Kidney (tissue), 13 donors: ENCODE measurements at regions not wholly inside any gene's neighbourhood (a gene's known extent, or its start where the extent isn't known, plus 50 kb on each side); places are given as distances from the start of the nearest gene placed in this dataset.
A peak's percentile ranks its signal among the peaks of the same experiment; 100 is the strongest.

Experiments used
- DNase-seq, 5 donors: peaks; one replicate each; pipeline ENCODE4 v3.0.0-alpha.2; 2013 to 2020
- FAIRE-seq: peaks from 2 replicates; lab custom pipeline; 2012; peaks lifted over from hg19 to GRCh38; lab: Jason Lieb, UNC
- H3K27ac ChIP-seq, 2 donors: one replicate each; pipeline ENCODE4 v1.7.0; 2013; ENCODE audit warnings: low read depth in 2 of 2, low read length in 2 of 2, inconsistent platforms in 1 of 2
- H3K27me3 ChIP-seq: one replicate; pipeline ENCODE4 v1.7.1; 2013; ENCODE audit warnings: low read length, inconsistent platforms; ENCODE audit not compliant: control insufficient read depth, insufficient read depth
- H3K36me3 ChIP-seq, 3 donors: one replicate each; pipeline versions ENCODE4 v1.7.0 to v1.7.1; 2013; ENCODE audit warnings: low read length in 3 of 3, control low read depth in 1 of 3, inconsistent platforms in 1 of 3; ENCODE audit not compliant: insufficient read depth in 3 of 3, control insufficient read depth in 2 of 3
- H3K4me1 ChIP-seq, 3 donors: one replicate each; pipeline versions ENCODE4 v1.7.0 to v1.7.1; 2013; ENCODE audit warnings: low read length in 3 of 3, inconsistent platforms in 1 of 3, low read depth in 1 of 3; ENCODE audit not compliant: control insufficient read depth in 2 of 3, insufficient read depth in 2 of 3
- H3K4me3 ChIP-seq, 3 donors: one replicate each; pipeline versions ENCODE4 v1.7.0 to v1.8.1; 2013; ENCODE audit warnings: low read length in 3 of 3, control low read depth in 1 of 3, inconsistent platforms in 1 of 3
- H3K9ac ChIP-seq, 3 donors: one replicate each; pipeline versions ENCODE4 v1.7.0 to v1.7.1; 2013; ENCODE audit warnings: low read length in 3 of 3, control low read depth in 1 of 3, inconsistent platforms in 1 of 3
- H3K9me3 ChIP-seq, 3 donors: one replicate each; pipeline versions ENCODE4 v1.7.0 to v1.7.1; 2013; ENCODE audit warnings: low read length in 3 of 3, control low read depth in 1 of 3, inconsistent platforms in 1 of 3; ENCODE audit not compliant: control insufficient read depth in 2 of 3, insufficient read depth in 1 of 3
- intact Hi-C: fragments of 100-400 bp; cut with DNase I; formaldehyde crosslinking; loops from one replicate; pipeline ENCODE4 v1.11.1; 2022
- TF ChIP-seq, protein P1 (sequence below): IDR thresholded peaks from 3 replicates; pipeline ENCODE4 v1.5.1; 2012; ENCODE audit warnings: mild to moderate bottlenecking, moderate library complexity, borderline replicate concordance; ENCODE audit not compliant: insufficient read depth; ENCODE audit errors: extremely low read depth
- donor health status: control.
- donor health status: control.
- donor health status: control.
- donor health status: control.
- donor health status: control.
- donor health status: DM: yes; HTN: yes; CAD: no.
- donor health status: Normal renal cell carcinoma (clear cell type).

DNA sequence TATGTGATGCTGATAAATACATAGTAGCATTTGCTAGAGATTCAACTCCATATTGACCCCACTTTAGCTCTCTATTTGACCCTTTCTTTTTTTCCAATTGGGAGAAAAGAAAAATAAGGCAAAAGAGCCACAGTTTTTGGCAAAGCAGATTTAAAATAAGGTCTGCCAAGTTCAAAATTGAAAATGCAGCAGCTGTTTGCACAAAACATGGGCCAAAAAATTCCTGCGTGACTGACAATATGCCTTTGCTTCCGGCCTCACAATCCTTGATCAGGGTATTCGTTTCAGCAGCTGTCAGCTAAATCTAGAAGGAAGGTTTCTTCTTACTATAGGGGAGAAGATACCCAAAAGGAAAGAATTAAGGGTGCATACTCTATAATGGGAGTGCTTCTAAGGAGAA, 563.5 kb upstream of the CCDC54 start:
- FAIRE-seq (no peak), DNase-seq (peak in 1 of 5 donors; percentile 55)
- no peaks in the 10 kb centered on the region for H3K27me3 ChIP-seq
- no peak overlapping the region for H3K27ac ChIP-seq
- H3K4me3 ChIP-seq = no peak overlapping the region
- no peaks in the 10 kb centered on the region for H3K36me3 ChIP-seq
- intact Hi-C loops = no loop called here
- H3K4me1 ChIP-seq = peaks cover 0 to 3% (median 0%) of the 10 kb centered on the region in 3 donors
- H3K9me3 ChIP-seq = no peaks in the 10 kb centered on the region
- TF ChIP-seq, protein P1, sequence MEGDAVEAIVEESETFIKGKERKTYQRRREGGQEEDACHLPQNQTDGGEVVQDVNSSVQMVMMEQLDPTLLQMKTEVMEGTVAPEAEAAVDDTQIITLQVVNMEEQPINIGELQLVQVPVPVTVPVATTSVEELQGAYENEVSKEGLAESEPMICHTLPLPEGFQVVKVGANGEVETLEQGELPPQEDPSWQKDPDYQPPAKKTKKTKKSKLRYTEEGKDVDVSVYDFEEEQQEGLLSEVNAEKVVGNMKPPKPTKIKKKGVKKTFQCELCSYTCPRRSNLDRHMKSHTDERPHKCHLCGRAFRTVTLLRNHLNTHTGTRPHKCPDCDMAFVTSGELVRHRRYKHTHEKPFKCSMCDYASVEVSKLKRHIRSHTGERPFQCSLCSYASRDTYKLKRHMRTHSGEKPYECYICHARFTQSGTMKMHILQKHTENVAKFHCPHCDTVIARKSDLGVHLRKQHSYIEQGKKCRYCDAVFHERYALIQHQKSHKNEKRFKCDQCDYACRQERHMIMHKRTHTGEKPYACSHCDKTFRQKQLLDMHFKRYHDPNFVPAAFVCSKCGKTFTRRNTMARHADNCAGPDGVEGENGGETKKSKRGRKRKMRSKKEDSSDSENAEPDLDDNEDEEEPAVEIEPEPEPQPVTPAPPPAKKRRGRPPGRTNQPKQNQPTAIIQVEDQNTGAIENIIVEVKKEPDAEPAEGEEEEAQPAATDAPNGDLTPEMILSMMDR = no peak
- H3K9ac ChIP-seq = no peak overlapping the region

DNA sequence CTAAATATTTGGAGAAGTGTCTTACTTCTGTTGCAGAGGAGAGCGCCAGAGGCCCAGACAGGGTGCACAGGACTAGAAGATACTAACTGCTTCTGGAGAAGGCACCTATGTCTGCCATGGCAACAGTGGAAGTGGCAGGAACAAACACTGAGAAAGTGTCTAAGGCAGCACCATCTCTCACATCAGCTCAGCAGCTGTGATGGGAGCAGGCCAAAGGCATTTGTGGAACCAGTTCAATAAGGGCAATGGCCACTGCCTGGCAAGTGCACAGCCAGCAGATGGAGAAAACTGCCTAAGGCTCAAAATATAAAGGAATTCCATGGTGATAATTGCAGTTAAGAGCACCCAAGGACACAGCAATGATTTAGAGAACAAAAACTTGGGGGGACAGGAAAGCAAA, 563.0 kb upstream of the CCDC54 start:
- H3K27ac ChIP-seq = no peak overlapping the region
- no peak overlapping the region for H3K4me3 ChIP-seq
- peaks cover 0 to 3% (median 0%) of the 10 kb centered on the region in 3 donors for H3K4me1 ChIP-seq
- FAIRE-seq = no peak
- H3K27me3 ChIP-seq = no peaks in the 10 kb centered on the region
- H3K36me3 ChIP-seq = no peaks in the 10 kb centered on the region
- H3K9ac ChIP-seq = no peak overlapping the region
- no peak for DNase-seq
- TF ChIP-seq, protein P1 = no peak
- intact Hi-C loops = no loop called here
- H3K9me3 ChIP-seq = no peaks in the 10 kb centered on the region

DNA sequence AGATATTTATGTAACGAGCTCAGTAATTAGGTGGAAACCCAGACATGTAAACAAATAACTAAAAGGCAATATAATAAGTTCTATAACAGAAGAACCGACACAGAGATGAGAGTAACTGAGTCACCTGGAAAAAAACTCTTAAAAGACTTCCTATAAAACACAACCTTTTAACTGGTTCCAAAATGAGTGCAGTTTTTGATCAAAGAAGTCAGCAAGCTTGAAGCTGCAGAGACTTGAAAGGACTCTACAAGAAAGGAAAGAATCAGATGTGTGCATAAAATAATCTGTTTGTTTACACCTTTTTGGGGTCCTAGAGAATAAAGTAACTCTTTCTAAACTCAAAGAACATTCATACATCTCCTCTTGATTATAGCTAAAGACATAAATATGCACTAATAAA, 560.4 kb upstream of the CCDC54 start:
- Histone ChIP-seq H3K9me3 (no peaks in the 10 kb centered on the region), H3K4me3 (no peak overlapping the region), H3K4me1 (peaks cover 0 to 3% (median 0%) of the 10 kb centered on the region in 3 donors), H3K27me3 (no peaks in the 10 kb centered on the region), H3K27ac (no peak overlapping the region), H3K9ac (no peak overlapping the region), H3K36me3 (no peaks in the 10 kb centered on the region)
- FAIRE-seq (no peak), DNase-seq (no peak)
- TF ChIP-seq, protein P1 = no peak
- intact Hi-C loops = no loop called here

DNA sequence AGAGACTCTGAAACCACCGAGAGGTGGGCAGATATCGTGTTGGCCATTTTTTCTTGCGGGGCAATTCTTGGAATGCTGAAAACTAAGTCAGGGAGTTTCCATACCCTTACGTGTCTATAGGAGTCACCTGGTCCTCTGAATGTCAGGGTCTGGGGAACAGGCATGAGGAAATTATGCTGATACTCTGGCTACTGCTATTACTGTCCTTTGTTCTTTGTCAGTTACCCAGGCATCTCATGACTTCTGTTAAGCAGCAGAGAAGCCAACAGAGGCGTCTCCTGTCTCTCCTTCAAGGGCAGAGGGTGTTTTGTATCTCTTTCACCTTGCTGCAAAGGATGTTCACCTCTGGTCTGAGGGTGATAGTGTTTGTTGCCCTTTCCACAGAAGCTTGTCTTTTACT, 559.5 kb upstream of the CCDC54 start:
- FAIRE-seq (no peak), DNase-seq (no peak)
- intact Hi-C loops = no loop called here
- Histone ChIP-seq H3K9ac (no peak overlapping the region), H3K36me3 (no peaks in the 10 kb centered on the region), H3K4me1 (peaks cover 0 to under 1% (median 0%) of the 10 kb centered on the region in 3 donors), H3K27ac (no peak overlapping the region), H3K9me3 (no peaks in the 10 kb centered on the region), H3K4me3 (no peak overlapping the region), H3K27me3 (no peaks in the 10 kb centered on the region)
- TF ChIP-seq, protein P1 = no peak
